ENCODE measurements at regions not wholly inside any gene's neighbourhood (a gene's known extent, or its start where the extent isn't known, plus 50 kb on each side); places are given as distances from the start of the nearest gene placed in this dataset.

DNA sequence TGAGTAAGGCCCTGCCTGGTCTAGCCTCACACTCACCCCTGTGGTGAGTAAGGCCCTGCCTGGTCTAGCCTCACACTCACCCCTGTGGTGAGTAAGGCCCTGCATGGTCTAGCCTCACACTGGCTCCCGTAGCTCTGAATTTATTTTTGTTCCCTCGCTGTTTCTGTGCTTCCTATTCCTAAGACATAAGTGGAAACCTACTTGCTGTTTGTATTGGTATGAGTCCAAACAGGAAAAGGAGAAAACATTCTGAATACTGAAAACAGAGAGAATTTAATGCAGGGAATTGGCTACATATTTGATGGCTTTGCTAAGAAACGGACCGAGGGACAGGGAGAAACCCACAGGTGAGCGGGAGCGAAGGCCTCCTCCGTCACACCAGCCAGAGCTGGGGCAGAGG is 267.8 kb downstream of the FOXL1 start (continued):
- TF ChIP-seq, protein P1, sequence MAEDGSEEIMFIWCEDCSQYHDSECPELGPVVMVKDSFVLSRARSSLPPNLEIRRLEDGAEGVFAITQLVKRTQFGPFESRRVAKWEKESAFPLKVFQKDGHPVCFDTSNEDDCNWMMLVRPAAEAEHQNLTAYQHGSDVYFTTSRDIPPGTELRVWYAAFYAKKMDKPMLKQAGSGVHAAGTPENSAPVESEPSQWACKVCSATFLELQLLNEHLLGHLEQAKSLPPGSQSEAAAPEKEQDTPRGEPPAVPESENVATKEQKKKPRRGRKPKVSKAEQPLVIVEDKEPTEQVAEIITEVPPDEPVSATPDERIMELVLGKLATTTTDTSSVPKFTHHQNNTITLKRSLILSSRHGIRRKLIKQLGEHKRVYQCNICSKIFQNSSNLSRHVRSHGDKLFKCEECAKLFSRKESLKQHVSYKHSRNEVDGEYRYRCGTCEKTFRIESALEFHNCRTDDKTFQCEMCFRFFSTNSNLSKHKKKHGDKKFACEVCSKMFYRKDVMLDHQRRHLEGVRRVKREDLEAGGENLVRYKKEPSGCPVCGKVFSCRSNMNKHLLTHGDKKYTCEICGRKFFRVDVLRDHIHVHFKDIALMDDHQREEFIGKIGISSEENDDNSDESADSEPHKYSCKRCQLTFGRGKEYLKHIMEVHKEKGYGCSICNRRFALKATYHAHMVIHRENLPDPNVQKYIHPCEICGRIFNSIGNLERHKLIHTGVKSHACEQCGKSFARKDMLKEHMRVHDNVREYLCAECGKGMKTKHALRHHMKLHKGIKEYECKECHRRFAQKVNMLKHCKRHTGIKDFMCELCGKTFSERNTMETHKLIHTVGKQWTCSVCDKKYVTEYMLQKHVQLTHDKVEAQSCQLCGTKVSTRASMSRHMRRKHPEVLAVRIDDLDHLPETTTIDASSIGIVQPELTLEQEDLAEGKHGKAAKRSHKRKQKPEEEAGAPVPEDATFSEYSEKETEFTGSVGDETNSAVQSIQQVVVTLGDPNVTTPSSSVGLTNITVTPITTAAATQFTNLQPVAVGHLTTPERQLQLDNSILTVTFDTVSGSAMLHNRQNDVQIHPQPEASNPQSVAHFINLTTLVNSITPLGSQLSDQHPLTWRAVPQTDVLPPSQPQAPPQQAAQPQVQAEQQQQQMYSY (CRISPR knock-in tag; IDR thresholded peaks at IDR 0.05): no peak

- Mint-ChIP-seq H3K4me3 (no peak overlapping the region), H3K27me3 (ENCODE audit: low read depth) (no peaks in the 10 kb centered on the region; the same call in 1 of the 2 replicates), H3K4me1 (peaks cover 5% of the 10 kb centered on the region), H3K27ac (no peak overlapping the region), H3K36me3 (no peaks in the 10 kb centered on the region), H3K9me3 (no peaks in the 10 kb centered on the region)
- no peak for DNase-seq (ENCODE audit: low spot score)
- no peak for ATAC-seq
- CTCF ChIA-PET: interaction anchor here (1.7 kb wide), 1 partner anchor 25 kb away, joined by 7 read pairs; no protein-coding TSS in a partner anchor
- TF ChIP-seq, protein P2, sequence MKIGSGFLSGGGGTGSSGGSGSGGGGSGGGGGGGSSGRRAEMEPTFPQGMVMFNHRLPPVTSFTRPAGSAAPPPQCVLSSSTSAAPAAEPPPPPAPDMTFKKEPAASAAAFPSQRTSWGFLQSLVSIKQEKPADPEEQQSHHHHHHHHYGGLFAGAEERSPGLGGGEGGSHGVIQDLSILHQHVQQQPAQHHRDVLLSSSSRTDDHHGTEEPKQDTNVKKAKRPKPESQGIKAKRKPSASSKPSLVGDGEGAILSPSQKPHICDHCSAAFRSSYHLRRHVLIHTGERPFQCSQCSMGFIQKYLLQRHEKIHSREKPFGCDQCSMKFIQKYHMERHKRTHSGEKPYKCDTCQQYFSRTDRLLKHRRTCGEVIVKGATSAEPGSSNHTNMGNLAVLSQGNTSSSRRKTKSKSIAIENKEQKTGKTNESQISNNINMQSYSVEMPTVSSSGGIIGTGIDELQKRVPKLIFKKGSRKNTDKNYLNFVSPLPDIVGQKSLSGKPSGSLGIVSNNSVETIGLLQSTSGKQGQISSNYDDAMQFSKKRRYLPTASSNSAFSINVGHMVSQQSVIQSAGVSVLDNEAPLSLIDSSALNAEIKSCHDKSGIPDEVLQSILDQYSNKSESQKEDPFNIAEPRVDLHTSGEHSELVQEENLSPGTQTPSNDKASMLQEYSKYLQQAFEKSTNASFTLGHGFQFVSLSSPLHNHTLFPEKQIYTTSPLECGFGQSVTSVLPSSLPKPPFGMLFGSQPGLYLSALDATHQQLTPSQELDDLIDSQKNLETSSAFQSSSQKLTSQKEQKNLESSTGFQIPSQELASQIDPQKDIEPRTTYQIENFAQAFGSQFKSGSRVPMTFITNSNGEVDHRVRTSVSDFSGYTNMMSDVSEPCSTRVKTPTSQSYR (CRISPR knock-in tag; IDR thresholded peaks at IDR 0.05): no peak
- TF ChIP-seq KAT7 (CRISPR knock-in tag; IDR thresholded peaks at IDR 0.05; ENCODE audit: borderline replicate concordance): no peak
- TF ChIP-seq MXD4 (CRISPR knock-in tag; IDR thresholded peaks at IDR 0.05; ENCODE audit: borderline replicate concordance): no peak
- TF ChIP-seq ERG (CRISPR knock-in tag; IDR thresholded peaks at IDR 0.05): no peak
- TF ChIP-seq SOX15 (CRISPR knock-in tag; IDR thresholded peaks at IDR 0.05): no peak
- no peak for TF ChIP-seq ZNF423 (CRISPR knock-in tag; IDR thresholded peaks at IDR 0.05)
- POLR2A ChIA-PET: no interaction called here
Observed at GRCh38 chr16:86848821-86849220, 270.5 kb downstream of the FOXL1 start.

DNA sequence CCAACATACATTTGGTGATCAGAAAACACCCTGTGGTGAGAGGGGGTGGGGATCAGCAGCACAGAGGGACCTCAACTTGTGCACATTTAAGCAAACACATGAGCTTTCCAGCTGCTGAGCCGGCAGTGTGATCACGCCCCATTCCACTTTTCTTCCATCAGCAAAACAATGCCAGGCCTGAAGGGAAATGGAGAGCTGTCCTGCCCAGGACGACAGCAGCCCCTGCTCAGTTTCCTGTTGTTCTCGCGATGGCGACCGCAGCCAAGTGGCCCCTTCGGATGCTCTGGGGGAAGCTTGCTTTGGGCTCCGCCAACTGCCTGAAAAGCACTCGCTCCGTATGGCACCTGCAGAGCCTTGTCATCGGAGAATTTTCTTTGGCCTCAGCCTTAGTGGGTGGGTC is 272.3 kb downstream of the FOXL1 start:
- POLR2A ChIA-PET: no interaction called here
- H3K4me3 Mint-ChIP-seq: no peak overlapping the region
- H3K36me3 Mint-ChIP-seq: no peaks in the 10 kb centered on the region
- H3K4me1 Mint-ChIP-seq: peaks cover 5% of the 10 kb centered on the region
- DNase-seq (ENCODE audit: low spot score) (no peak), ATAC-seq (no peak)
- CTCF ChIA-PET: interaction anchor here (1.0 to 1.2 kb wide), 3 partner anchors 23 to 286 kb away, joined by 3 to 5 read pairs (median 4); no protein-coding TSS in a partner anchor
- H3K9me3 Mint-ChIP-seq: no peaks in the 10 kb centered on the region
- no peaks in the 10 kb centered on the region; the same call in 1 of the 2 replicates for H3K27me3 Mint-ChIP-seq (ENCODE audit: low read depth)
- no peak overlapping the region for H3K27ac Mint-ChIP-seq
- TF ChIP-seq ZNF532 (CRISPR knock-in tag; IDR thresholded peaks at IDR 0.05; ENCODE audit: borderline replicate concordance): no peak
- TF ChIP-seq, protein P3, sequence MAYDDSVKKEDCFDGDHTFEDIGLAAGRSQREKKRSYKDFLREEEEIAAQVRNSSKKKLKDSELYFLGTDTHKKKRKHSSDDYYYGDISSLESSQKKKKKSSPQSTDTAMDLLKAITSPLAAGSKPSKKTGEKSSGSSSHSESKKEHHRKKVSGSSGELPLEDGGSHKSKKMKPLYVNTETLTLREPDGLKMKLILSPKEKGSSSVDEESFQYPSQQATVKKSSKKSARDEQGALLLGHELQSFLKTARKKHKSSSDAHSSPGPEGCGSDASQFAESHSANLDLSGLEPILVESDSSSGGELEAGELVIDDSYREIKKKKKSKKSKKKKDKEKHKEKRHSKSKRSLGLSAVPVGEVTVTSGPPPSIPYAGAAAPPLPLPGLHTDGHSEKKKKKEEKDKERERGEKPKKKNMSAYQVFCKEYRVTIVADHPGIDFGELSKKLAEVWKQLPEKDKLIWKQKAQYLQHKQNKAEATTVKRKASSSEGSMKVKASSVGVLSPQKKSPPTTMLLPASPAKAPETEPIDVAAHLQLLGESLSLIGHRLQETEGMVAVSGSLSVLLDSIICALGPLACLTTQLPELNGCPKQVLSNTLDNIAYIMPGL (CRISPR knock-in tag; IDR thresholded peaks at IDR 0.05): no peak
- TF ChIP-seq JAZF1 (CRISPR knock-in tag; IDR thresholded peaks at IDR 0.05): no peak
- TF ChIP-seq ETV6 (CRISPR knock-in tag; IDR thresholded peaks at IDR 0.05): no peak
- no peak for TF ChIP-seq ZNF138 (CRISPR knock-in tag; conservative IDR thresholded peaks at IDR 0.05)
- no peak for TF ChIP-seq RELA (CRISPR knock-in tag; IDR thresholded peaks at IDR 0.05; ENCODE audit: borderline replicate concordance)
- TF ChIP-seq NFE2L1 (CRISPR knock-in tag; IDR thresholded peaks at IDR 0.05): no peak
- TF ChIP-seq, protein P4, sequence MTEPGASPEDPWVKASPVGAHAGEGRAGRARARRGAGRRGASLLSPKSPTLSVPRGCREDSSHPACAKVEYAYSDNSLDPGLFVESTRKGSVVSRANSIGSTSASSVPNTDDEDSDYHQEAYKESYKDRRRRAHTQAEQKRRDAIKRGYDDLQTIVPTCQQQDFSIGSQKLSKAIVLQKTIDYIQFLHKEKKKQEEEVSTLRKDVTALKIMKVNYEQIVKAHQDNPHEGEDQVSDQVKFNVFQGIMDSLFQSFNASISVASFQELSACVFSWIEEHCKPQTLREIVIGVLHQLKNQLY (CRISPR knock-in tag; IDR thresholded peaks at IDR 0.05): no peak
- TF ChIP-seq, protein P5, sequence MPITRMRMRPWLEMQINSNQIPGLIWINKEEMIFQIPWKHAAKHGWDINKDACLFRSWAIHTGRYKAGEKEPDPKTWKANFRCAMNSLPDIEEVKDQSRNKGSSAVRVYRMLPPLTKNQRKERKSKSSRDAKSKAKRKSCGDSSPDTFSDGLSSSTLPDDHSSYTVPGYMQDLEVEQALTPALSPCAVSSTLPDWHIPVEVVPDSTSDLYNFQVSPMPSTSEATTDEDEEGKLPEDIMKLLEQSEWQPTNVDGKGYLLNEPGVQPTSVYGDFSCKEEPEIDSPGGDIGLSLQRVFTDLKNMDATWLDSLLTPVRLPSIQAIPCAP (CRISPR knock-in tag; IDR thresholded peaks at IDR 0.05): no peak
